ENCODE measurements at regions not wholly inside any gene's neighbourhood (a gene's known extent, or its start where the extent isn't known, plus 50 kb on each side); places are given as distances from the start of the nearest gene placed in this dataset.

DNA sequence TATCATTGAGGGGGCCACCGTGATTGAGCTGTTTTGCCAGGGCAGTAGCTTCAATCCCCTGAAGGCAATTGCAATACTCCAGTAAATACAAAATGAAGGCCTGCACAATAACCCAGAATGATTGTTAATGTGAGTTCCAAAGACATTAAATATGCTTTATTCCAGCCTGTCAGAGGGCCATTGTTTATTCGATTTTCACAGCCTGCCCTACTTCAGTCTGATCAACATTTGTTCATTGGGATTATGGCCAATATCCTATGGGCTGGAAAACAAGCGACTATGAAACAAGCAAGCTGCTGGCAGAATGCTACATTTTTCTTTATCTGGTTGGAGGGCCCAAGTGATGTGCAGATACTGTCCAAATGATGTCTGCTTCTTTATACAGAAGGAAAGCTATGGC, 543.1 kb downstream of the TLE1 start:
- no peaks in the 10 kb centered on the region for H3K4me1 ChIP-seq
- ATAC-seq, result no peak
- TF ChIP-seq POLR2A (IDR thresholded peaks at IDR 0.05), result no peak
- TF ChIP-seq, protein P1, sequence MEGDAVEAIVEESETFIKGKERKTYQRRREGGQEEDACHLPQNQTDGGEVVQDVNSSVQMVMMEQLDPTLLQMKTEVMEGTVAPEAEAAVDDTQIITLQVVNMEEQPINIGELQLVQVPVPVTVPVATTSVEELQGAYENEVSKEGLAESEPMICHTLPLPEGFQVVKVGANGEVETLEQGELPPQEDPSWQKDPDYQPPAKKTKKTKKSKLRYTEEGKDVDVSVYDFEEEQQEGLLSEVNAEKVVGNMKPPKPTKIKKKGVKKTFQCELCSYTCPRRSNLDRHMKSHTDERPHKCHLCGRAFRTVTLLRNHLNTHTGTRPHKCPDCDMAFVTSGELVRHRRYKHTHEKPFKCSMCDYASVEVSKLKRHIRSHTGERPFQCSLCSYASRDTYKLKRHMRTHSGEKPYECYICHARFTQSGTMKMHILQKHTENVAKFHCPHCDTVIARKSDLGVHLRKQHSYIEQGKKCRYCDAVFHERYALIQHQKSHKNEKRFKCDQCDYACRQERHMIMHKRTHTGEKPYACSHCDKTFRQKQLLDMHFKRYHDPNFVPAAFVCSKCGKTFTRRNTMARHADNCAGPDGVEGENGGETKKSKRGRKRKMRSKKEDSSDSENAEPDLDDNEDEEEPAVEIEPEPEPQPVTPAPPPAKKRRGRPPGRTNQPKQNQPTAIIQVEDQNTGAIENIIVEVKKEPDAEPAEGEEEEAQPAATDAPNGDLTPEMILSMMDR (IDR thresholded peaks at IDR 0.05), result no peak
- no peak for DNase-seq
- no peaks in the 10 kb centered on the region for H3K9me3 ChIP-seq
- no peaks in the 10 kb centered on the region for H3K27me3 ChIP-seq
- intact Hi-C loops (cut with DNase I), result no loop called here
- H3K4me3 ChIP-seq, result no peak overlapping the region
- H3K27ac ChIP-seq, result no peak overlapping the region
- WGBS, 2 donors, result 53 to 61% methylated on average over 3 of the region's 3 CpGs
- no peaks in the 10 kb centered on the region for H3K36me3 ChIP-seq (replicated peaks in 1 of 2; ENCODE audit: insufficient read depth in 1 of 2, low read depth in 2 of 2)

DNA sequence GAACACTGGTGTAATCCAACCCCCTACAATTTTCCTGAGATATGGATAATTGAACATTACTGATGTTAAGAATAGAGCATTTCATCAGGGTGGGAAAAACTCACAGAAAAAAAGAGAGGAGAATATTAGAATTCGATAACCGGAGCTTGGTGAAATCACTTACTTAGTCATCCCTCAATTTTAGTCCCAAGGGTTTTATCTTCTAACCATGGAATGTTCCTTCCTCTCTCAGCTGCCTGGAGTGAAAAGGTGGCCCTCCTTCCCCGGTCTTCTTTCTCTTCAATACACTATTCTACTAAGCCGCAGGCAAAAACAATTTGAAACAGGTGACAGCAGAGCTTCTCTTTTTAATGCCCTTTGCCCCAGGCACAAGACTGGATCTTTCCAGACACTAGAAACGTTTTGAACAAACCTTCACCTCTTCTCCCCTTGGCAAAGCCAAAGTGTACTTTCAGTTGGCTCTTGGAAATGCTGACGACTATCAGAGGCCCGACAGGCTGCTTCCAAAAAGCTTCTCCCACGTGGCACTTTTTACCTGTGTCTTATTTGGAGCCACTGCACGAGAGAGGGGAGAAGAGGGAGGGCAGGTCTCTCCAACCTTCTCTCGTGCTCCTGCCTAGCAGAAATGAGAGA, 543.9 kb downstream of the TLE1 start:
- no peak overlapping the region for H3K4me3 ChIP-seq
- no peaks in the 10 kb centered on the region for H3K36me3 ChIP-seq (replicated peaks in 1 of 2; ENCODE audit: insufficient read depth in 1 of 2, low read depth in 2 of 2)
- WGBS, 2 donors, result 50 to 61% methylated on average over 10 of the region's 10 CpGs
- TF ChIP-seq, protein P1 (IDR thresholded peaks at IDR 0.05), result no peak
- TF ChIP-seq POLR2A (IDR thresholded peaks at IDR 0.05), result no peak
- no peaks in the 10 kb centered on the region for H3K27me3 ChIP-seq
- H3K9me3 ChIP-seq, result no peaks in the 10 kb centered on the region
- DNase-seq (no peak), ATAC-seq (no peak)
- intact Hi-C loops (cut with DNase I), result no loop called here
- no peak overlapping the region for H3K27ac ChIP-seq
- no peaks in the 10 kb centered on the region for H3K4me1 ChIP-seq

DNA sequence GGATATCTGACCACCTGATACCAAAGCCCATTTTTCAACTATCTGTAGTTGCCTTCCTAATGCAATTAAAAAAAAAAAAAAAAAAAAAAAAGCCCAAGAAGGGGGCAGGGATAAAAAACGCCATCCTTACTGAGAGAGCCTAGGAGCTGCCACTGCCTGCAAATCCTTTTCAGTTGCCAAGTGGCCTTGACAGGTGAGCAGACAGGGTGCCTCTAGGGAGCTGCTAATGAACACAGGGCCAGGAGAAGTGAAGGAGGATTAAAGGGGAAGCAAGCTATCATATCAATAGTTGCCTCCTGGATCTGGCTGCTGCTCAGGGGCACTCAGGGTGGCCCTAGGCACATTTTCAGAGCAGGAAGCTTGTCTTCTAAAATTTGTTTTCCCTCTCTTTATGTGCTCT, 547.4 kb downstream of the TLE1 start:
- intact Hi-C loops (cut with DNase I), result no loop called here
- ATAC-seq (no peak), DNase-seq (no peak)
- H3K4me3 ChIP-seq, result no peak overlapping the region
- TF ChIP-seq, protein P1 (IDR thresholded peaks at IDR 0.05), result no peak
- TF ChIP-seq POLR2A (IDR thresholded peaks at IDR 0.05), result no peak
- 27 to 30% methylated on average over 1 of the region's 1 CpG for WGBS, 2 donors
- H3K9me3 ChIP-seq, result no peaks in the 10 kb centered on the region
- H3K36me3 ChIP-seq (replicated peaks in 1 of 2; ENCODE audit: insufficient read depth in 1 of 2, low read depth in 2 of 2), result no peaks in the 10 kb centered on the region
- no peaks in the 10 kb centered on the region for H3K4me1 ChIP-seq
- H3K27me3 ChIP-seq, result no peaks in the 10 kb centered on the region
- H3K27ac ChIP-seq, result no peak overlapping the region

DNA sequence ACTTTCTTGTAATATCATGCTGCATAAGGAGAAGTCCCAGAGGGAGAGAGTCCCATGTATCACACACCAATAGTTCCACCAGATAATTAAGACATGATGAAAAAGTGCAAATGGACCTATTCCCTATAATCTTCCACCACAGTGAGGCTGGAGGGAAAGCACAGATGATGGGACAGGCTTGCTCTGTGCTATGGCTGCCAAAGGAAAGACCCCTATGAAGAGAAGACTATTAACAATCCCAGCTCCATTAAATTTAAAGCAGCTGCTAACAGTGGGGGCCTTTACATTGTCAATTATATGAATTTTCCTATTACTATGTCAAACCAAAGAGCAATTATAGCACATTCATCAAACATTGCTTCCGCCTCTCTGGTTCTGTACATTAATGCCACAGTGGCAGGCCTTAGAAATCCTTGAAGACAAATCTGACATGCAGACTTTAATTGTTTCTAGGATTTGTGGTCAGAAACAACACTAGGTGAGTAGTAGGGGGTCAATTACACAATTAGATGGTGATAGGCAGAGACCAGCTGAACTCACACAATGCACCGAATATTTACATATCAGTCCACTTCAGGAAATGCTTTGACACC, 551.3 kb downstream of the TLE1 start:
- no peak overlapping the region for H3K27ac ChIP-seq
- no peak for ATAC-seq
- H3K4me1 ChIP-seq, result no peaks in the 10 kb centered on the region
- H3K36me3 ChIP-seq (replicated peaks in 1 of 2; ENCODE audit: insufficient read depth in 1 of 2, low read depth in 2 of 2), result no peaks in the 10 kb centered on the region
- 66 to 77% methylated on average over 2 of the region's 2 CpGs for WGBS, 2 donors
- H3K27me3 ChIP-seq, result no peaks in the 10 kb centered on the region
- intact Hi-C loops (cut with DNase I), result no loop called here
- TF ChIP-seq, protein P1 (IDR thresholded peaks at IDR 0.05), result no peak
- no peak for TF ChIP-seq POLR2A (IDR thresholded peaks at IDR 0.05)
- no peaks in the 10 kb centered on the region for H3K9me3 ChIP-seq
- no peak for DNase-seq
- H3K4me3 ChIP-seq, result no peak overlapping the region

DNA sequence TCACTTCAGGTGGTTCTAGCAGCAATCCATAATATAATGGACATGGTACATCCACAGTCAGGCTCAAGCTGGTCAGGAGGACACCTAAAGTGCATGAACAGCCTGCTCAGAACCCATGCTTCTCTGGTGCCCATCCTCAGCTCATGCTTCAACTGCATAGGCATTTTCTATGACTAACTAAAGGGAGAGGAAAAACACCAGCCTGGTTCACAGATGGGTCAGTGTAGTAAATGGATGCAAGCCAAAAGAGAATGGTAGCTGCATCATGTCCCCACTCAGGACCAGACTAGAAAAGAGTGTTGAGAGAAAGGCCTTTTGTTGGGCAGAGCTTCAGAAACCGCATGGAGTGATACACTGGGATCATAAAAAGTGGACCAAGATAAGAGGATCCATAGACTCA, 556.6 kb downstream of the TLE1 start:
- no peak overlapping the region for H3K4me3 ChIP-seq
- TF ChIP-seq POLR2A (IDR thresholded peaks at IDR 0.05), result no peak
- TF ChIP-seq, protein P1 (IDR thresholded peaks at IDR 0.05), result no peak
- H3K4me1 ChIP-seq, result no peaks in the 10 kb centered on the region
- ATAC-seq (no peak), DNase-seq (no peak)
- no peaks in the 10 kb centered on the region for H3K27me3 ChIP-seq
- no peaks in the 10 kb centered on the region for H3K36me3 ChIP-seq (replicated peaks in 1 of 2; ENCODE audit: insufficient read depth in 1 of 2, low read depth in 2 of 2)
- H3K9me3 ChIP-seq, result no peaks in the 10 kb centered on the region
- H3K27ac ChIP-seq, result no peak overlapping the region
- 39 to 63% methylated on average over 1 of the region's 1 CpG for WGBS, 2 donors
- intact Hi-C loops (cut with DNase I), result no loop called here

All from body of pancreas (tissue), 4 donors.